GM12891 (cell line): ENCODE measurements at regions not wholly inside any gene's neighbourhood (a gene's known extent, or its start where the extent isn't known, plus 50 kb on each side); places are given as distances from the start of the nearest gene placed in this dataset.

Experiments
- PAX5 ChIP-seq: IDR thresholded peaks from 2 replicates; pipeline ENCODE4 v1.6.1; 2011; ENCODE audit warnings: low read length, moderate library complexity, mild to moderate bottlenecking; ENCODE audit not compliant: insufficient read depth, severe bottlenecking
- POLR2A ChIP-seq: IDR thresholded peaks from 2 replicates; pipeline ENCODE4 v1.6.1; 2011; ENCODE audit warnings: low read depth, low read length, control low read depth
- POLR2AphosphoS5 ChIP-seq: IDR thresholded peaks from 2 replicates; pipeline ENCODE4 v1.6.1; 2011; ENCODE audit warnings: low read depth, low read length, control low read depth
- POU2F2 ChIP-seq: IDR thresholded peaks from 2 replicates; pipeline ENCODE4 v1.6.1; 2011; ENCODE audit warnings: low read depth, mild to moderate bottlenecking, control low read depth, low read length, moderate library complexity
- SPI1 ChIP-seq: IDR thresholded peaks from 2 replicates; pipeline ENCODE4 v1.6.1; 2011; ENCODE audit warnings: low read depth, low read length, control low read depth
- TAF1 ChIP-seq: IDR thresholded peaks from 2 replicates; pipeline ENCODE4 v1.6.1; 2011; ENCODE audit warnings: low read depth, low read length, control low read depth

- no peak for TF ChIP-seq POLR2A
- no peak for TF ChIP-seq TAF1
- TF ChIP-seq PAX5, result no peak
- no peak for TF ChIP-seq POLR2AphosphoS5
- peak; percentile 62 for TF ChIP-seq SPI1
- TF ChIP-seq POU2F2, result no peak
Measured at GRCh38 chr4:177778623-177779022, 336.4 kb upstream of the AGA start.
